Thyroid gland (tissue), 4 donors: ENCODE measurements at regions not wholly inside any gene's neighbourhood (a gene's known extent, or its start where the extent isn't known, plus 50 kb on each side); places are given as distances from the start of the nearest gene placed in this dataset.

Experiments
- CTCF ChIP-seq, 6 experiments: fragments of 200-600 bp in 3 of 6; fragments of 450-650 bp in 3 of 6; sonication (generic) in 3 of 6; IDR thresholded peaks; one replicate each; pipeline ENCODE4 v1.5.1; 2016 to 2019; ENCODE audit warnings: antibody characterized with exemption in 6 of 6, mild to moderate bottlenecking in 2 of 6, inconsistent platforms in 1 of 6, moderate library complexity in 1 of 6
- POLR2A ChIP-seq, 2 donors: fragments of 450-650 bp; IDR thresholded peaks; one replicate each; pipeline ENCODE4 v1.6.1; 2017; ENCODE audit warnings: antibody characterized with exemption in 2 of 2, mild to moderate bottlenecking in 2 of 2, moderate library complexity in 1 of 2

DNA sequence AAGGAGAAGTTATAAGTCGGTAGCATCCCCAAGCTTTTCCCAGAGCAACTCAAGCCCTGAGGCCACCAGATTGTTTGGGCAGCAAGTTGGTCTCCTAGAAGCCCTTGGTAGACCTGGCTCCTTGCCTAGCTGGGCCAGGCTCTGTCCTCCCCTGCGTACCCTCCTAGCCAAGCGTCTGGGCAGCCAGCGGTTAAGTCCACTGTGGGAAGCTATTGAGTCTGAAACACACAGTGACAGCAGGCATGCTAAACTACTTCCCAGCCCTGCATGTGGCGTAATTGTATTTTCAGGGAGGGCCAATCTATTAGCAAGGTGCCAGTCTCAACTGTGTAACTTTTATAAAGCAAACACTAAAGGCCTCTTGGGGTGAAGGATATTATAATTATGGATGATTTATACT lies 419.1 kb upstream of the RBFOX1 start:
- no peak for TF ChIP-seq CTCF (IDR thresholded peaks at IDR 0.05)
- no peak for TF ChIP-seq POLR2A (IDR thresholded peaks at IDR 0.05)
